ENCODE measurements at regions not wholly inside any gene's neighbourhood (a gene's known extent, or its start where the extent isn't known, plus 50 kb on each side); places are given as distances from the start of the nearest gene placed in this dataset.

DNA sequence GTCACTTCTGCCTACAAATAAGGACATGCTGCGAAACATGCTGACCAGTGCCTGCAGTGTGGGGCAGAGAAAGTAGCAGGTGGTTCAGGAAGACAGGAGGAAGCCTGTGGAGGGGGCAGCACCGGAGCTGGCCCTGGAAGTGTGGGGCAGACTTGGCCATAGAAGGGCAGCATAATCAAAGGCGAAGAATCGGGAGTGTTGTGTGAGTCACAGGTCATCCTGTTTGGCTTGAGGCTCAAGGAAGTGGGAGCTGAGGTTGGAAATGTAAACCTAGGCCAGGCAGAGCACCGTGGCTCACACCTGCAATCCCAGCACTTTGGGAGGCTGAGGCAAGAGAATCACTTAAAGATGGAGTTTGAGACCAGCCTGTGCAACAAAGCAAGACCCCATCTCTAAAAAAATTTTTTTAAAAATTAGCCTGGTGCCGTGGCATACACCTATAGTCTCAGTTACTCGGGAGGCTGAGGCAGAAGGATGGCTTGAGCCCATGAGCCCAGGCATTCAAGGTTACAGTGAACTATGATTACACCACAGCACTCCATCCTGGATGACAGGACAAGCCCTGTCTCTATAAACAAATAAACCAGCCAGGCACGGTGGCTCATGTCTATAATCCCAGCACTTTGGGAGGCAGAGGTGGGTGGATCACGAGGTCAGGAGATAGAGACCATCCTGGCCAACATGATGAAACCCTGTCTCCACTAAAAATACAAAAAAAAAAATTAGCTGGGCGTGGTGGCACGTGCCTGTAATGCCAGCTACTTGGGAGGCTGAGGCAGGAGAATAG, 54.0 kb downstream of the FAM43A start:
- Histone ChIP-seq H3K27ac (ENCODE audit: insufficient read depth, low read length) (no peak overlapping the region), H2BK5ac (ENCODE audit: low read depth, low read length, poor library complexity, severe bottlenecking) (no peak overlapping the region), H3K18ac (ENCODE audit: low read depth, low read length) (no peak overlapping the region), H2BK20ac (ENCODE audit: low read depth, low read length) (no peak overlapping the region), H3K27me3 (ENCODE audit: control insufficient read depth, insufficient read depth, low read length) (peaks cover 41% of the 10 kb centered on the region), H3K9ac (ENCODE audit: low read depth, low read length) (no peak overlapping the region), H4K20me1 (ENCODE audit: insufficient read depth, low read length) (no peaks in the 10 kb centered on the region), H3K9me3 (ENCODE audit: control insufficient read depth, insufficient read depth, low read length) (peaks cover 8% of the 10 kb centered on the region), H3K23ac (ENCODE audit: low read depth, low read length) (no peak overlapping the region), H4K8ac (ENCODE audit: low read depth in 2 of 2, low read length in 2 of 2) (no peak overlapping the region), H4K5ac (ENCODE audit: low read depth, low read length) (no peak overlapping the region), H4K91ac (ENCODE audit: insufficient read depth, low read depth, low read length) (no peak overlapping the region), H3K9me1 (ENCODE audit: insufficient read depth, low read length) (peaks cover 7% of the 10 kb centered on the region; the same call in 1 of the 2 replicates), H2AFZ (replicated peaks; ENCODE audit: low read length, poor library complexity) (no peak overlapping the region), H2AK5ac (ENCODE audit: low read depth, low read length) (no peak overlapping the region), H3K79me1 (ENCODE audit: low read depth in 1 of 2, low read length in 2 of 2) (no peaks in the 10 kb centered on the region), H3K4me3 (ENCODE audit: insufficient read depth, low read depth, low read length) (no peak overlapping the region), H2AK9ac (replicated peaks; ENCODE audit: low read depth, low read length, poor library complexity) (no peak overlapping the region), H3K14ac (replicated peaks; ENCODE audit: low read depth, low read length) (no peak overlapping the region), H2BK15ac (ENCODE audit: low read depth, low read length) (no peak overlapping the region; the same call in 2 of the 3 replicates), H3K4me2 (ENCODE audit: low read depth, low read length) (no peak overlapping the region), H3K4me1 (ENCODE audit: control insufficient read depth, insufficient read depth, low read length) (peaks cover 2% of the 10 kb centered on the region; the same call in 1 of the 2 replicates), H3K56ac (ENCODE audit: extremely low read depth, insufficient read depth, low read length) (no peak overlapping the region), H3K36me3 (ENCODE audit: control insufficient read depth, insufficient read depth, low read length) (no peaks in the 10 kb centered on the region), H2BK120ac (ENCODE audit: low read depth, low read length) (no peak overlapping the region), H3K4ac (ENCODE audit: low read depth, low read length) (no peak overlapping the region)
- ATAC-seq (ENCODE audit: low read depth) (no peak), DNase-seq (no peak)
- TF ChIP-seq NFE2L2 (IDR thresholded peaks at IDR 0.05; ENCODE audit: low read depth, low read length) (no peak), CEBPB (IDR thresholded peaks at IDR 0.05; ENCODE audit: low read depth, low read length) (no peak), RCOR1 (IDR thresholded peaks at IDR 0.05; ENCODE audit: insufficient replicate concordance, low read length) (no peak), RAD21 (IDR thresholded peaks at IDR 0.05; ENCODE audit: low read length) (no peak), MXI1 (IDR thresholded peaks at IDR 0.05; ENCODE audit: borderline replicate concordance, low read depth, low read length) (no peak), BHLHE40 (IDR thresholded peaks at IDR 0.05; ENCODE audit: low read depth, low read length) (no peak), POLR2A (IDR thresholded peaks at IDR 0.05; ENCODE audit: low read depth, low read length) (no peak), FOS (IDR thresholded peaks at IDR 0.05; ENCODE audit: low read depth, low read length) (no peak)
- TF ChIP-seq, protein P1, sequence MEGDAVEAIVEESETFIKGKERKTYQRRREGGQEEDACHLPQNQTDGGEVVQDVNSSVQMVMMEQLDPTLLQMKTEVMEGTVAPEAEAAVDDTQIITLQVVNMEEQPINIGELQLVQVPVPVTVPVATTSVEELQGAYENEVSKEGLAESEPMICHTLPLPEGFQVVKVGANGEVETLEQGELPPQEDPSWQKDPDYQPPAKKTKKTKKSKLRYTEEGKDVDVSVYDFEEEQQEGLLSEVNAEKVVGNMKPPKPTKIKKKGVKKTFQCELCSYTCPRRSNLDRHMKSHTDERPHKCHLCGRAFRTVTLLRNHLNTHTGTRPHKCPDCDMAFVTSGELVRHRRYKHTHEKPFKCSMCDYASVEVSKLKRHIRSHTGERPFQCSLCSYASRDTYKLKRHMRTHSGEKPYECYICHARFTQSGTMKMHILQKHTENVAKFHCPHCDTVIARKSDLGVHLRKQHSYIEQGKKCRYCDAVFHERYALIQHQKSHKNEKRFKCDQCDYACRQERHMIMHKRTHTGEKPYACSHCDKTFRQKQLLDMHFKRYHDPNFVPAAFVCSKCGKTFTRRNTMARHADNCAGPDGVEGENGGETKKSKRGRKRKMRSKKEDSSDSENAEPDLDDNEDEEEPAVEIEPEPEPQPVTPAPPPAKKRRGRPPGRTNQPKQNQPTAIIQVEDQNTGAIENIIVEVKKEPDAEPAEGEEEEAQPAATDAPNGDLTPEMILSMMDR (conservative IDR thresholded peaks at IDR 0.05; ENCODE audit: low read depth, low read length) = no peak
- CTCF ChIA-PET = no interaction called here
- intact Hi-C loops (cut with micrococcal nuclease) = no loop called here
- BruUV-seq (replicated peaks) = no TSS peak
- POLR2A ChIA-PET (ENCODE audit: unreplicated experiment) = no interaction called here
- 90% methylated on average over 2 of the region's 11 CpGs; no CpG with 5 or more reads in 1 of the 2 experiments for WGBS, 2 experiments (ENCODE audit: extremely low coverage in 2 of 2, insufficient read length in 1 of 2)
- in situ Hi-C loops (cut with MboI; ENCODE audit: low sequenced_read_pairs) = no loop called here
- dilution Hi-C loops (cut with HindIII; ENCODE audit: low sequenced_read_pairs, unreplicated experiment) = no loop called here

All from IMR-90 (cell line).